ENCODE measurements at regions not wholly inside any gene's neighbourhood (a gene's known extent, or its start where the extent isn't known, plus 50 kb on each side); places are given as distances from the start of the nearest gene placed in this dataset.

DNA sequence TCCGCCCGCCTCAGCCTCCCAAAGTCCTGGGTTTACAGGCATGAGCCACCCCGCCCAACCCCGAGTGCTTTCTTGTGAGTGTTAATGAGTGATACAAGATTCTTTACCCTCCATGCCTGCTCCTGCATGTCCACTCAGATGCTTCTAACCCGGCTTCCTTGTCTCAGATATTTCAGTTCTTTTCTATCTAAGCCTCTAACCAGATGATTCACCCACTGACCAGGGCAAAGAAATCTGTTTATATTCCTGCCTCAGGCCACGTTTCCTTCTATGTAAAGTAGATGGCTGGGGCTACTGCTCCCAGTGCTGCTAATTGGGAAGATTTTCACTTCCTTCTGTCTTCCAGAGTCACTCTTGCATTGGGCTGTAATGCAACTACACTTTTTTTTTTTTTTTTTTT lies 395.1 kb upstream of the ANKRD30A start:
- Histone ChIP-seq H3K4me1 (ENCODE audit: insufficient read depth, low read length) (peaks cover 16% of the 10 kb centered on the region), H2AFZ (ENCODE audit: low read length) (no peak overlapping the region), H3K4me3 (ENCODE audit: insufficient read depth, low read length) (no peak overlapping the region), H3K36me3 (ENCODE audit: insufficient read depth, low read length) (no peaks in the 10 kb centered on the region), H3K79me2 (ENCODE audit: insufficient read depth, low read length) (no peaks in the 10 kb centered on the region), H3K4me2 (ENCODE audit: insufficient read depth, low read length) (no peak overlapping the region), H3K9me3 (ENCODE audit: low read depth, low read length) (no peaks in the 10 kb centered on the region), H3K27me3 (ENCODE audit: insufficient read depth, low read length) (no peaks in the 10 kb centered on the region), H3K27ac (ENCODE audit: low read depth, low read length) (no peak overlapping the region), H4K20me1 (ENCODE audit: insufficient read depth, low read length) (no peaks in the 10 kb centered on the region)
- DNase-seq (ENCODE audit: insufficient read length, low spot score, missing footprints): peak; percentile 84
- TF ChIP-seq, protein P1, sequence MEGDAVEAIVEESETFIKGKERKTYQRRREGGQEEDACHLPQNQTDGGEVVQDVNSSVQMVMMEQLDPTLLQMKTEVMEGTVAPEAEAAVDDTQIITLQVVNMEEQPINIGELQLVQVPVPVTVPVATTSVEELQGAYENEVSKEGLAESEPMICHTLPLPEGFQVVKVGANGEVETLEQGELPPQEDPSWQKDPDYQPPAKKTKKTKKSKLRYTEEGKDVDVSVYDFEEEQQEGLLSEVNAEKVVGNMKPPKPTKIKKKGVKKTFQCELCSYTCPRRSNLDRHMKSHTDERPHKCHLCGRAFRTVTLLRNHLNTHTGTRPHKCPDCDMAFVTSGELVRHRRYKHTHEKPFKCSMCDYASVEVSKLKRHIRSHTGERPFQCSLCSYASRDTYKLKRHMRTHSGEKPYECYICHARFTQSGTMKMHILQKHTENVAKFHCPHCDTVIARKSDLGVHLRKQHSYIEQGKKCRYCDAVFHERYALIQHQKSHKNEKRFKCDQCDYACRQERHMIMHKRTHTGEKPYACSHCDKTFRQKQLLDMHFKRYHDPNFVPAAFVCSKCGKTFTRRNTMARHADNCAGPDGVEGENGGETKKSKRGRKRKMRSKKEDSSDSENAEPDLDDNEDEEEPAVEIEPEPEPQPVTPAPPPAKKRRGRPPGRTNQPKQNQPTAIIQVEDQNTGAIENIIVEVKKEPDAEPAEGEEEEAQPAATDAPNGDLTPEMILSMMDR (IDR thresholded peaks at IDR 0.05; ENCODE audit: extremely low read depth, low read depth, low read length): no peak

DNA sequence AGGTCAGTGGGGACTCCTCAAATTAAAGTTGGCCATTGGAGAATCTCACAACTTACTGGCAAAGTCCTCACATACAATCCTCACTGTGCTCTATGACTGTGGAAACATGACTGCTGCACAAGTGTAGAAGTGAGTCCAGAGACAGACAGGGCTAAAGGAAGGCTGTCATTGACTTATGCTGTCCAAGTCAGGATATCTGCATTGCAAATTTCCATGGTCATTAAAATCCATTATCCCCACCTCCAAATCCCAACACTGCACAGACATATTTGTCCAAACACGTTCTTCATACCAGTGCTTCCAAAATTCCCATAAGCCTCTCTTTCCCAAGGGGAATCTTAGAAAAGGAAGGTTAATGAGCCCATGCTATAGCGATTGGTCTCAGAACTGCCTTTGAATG lies 396.8 kb upstream of the ANKRD30A start:
- Histone ChIP-seq H3K36me3 (ENCODE audit: insufficient read depth, low read length) (no peaks in the 10 kb centered on the region), H2AFZ (ENCODE audit: low read length) (no peak overlapping the region), H3K9me3 (ENCODE audit: low read depth, low read length) (no peaks in the 10 kb centered on the region), H3K4me2 (ENCODE audit: insufficient read depth, low read length) (no peak overlapping the region), H3K79me2 (ENCODE audit: insufficient read depth, low read length) (no peaks in the 10 kb centered on the region), H3K4me3 (ENCODE audit: insufficient read depth, low read length) (no peak overlapping the region), H3K27me3 (ENCODE audit: insufficient read depth, low read length) (no peaks in the 10 kb centered on the region), H3K4me1 (ENCODE audit: insufficient read depth, low read length) (peaks cover 22% of the 10 kb centered on the region), H4K20me1 (ENCODE audit: insufficient read depth, low read length) (no peaks in the 10 kb centered on the region), H3K27ac (ENCODE audit: low read depth, low read length) (no peak overlapping the region)
- TF ChIP-seq, protein P1 (IDR thresholded peaks at IDR 0.05; ENCODE audit: extremely low read depth, low read depth, low read length): no peak
- DNase-seq (ENCODE audit: insufficient read length, low spot score, missing footprints): no peak

DNA sequence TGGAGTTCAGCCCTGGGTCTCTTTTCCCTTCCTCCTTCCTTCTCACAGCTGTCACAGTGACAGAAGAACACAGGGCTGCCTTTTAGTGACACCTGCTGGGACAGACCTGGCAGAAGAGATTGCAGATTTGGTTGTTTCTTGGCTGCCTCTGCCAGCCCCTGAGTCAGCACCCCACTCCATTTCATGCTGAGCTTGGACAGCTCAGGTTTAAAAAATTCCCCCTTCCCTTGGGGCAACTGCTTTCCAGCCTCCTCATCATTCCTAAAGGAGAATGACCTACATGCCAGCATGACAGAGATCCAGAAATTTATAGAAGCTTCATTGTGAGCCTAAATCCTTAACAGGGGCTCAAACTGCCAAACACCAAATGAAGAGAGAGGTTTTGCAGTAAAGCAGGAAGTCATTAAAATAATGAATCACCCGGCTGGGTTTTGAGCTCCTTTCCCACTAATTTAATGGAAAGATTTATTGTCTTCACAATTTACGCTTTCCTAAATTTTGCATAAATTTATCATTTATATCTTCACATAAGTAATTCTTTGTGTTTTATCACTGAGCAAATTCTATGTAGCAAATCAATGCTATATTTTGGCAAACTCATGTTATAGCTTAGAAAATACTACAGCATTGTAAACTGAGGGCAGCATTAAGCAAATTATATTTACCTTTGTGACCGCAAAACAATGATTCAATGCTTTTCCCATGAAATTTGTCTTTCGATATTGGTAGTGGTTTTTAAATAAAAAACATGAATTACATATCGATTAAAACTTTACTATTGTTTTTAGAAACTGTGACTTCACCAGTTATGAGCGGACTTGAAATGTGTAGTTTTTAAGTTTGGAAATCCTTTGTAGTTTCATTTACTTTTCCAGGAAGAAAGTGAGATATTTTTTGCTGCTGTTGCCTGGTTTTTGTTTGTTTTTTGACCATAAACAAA lies 399.5 kb upstream of the ANKRD30A start:
- Histone ChIP-seq H3K79me2 (ENCODE audit: insufficient read depth, low read length) (no peaks in the 10 kb centered on the region), H3K36me3 (ENCODE audit: insufficient read depth, low read length) (no peaks in the 10 kb centered on the region), H2AFZ (ENCODE audit: low read length) (no peak overlapping the region), H3K4me1 (ENCODE audit: insufficient read depth, low read length) (peaks cover 22% of the 10 kb centered on the region), H3K4me2 (ENCODE audit: insufficient read depth, low read length) (peak overlapping the region; percentile 24), H3K9me3 (ENCODE audit: low read depth, low read length) (no peaks in the 10 kb centered on the region), H3K27me3 (ENCODE audit: insufficient read depth, low read length) (no peaks in the 10 kb centered on the region), H3K4me3 (ENCODE audit: insufficient read depth, low read length) (no peak overlapping the region), H4K20me1 (ENCODE audit: insufficient read depth, low read length) (no peaks in the 10 kb centered on the region), H3K27ac (ENCODE audit: low read depth, low read length) (peak overlapping the region; percentile 26)
- TF ChIP-seq, protein P1 (IDR thresholded peaks at IDR 0.05; ENCODE audit: extremely low read depth, low read depth, low read length): peak; percentile 56
- DNase-seq (ENCODE audit: insufficient read length, low spot score, missing footprints): peak; percentile 94

DNA sequence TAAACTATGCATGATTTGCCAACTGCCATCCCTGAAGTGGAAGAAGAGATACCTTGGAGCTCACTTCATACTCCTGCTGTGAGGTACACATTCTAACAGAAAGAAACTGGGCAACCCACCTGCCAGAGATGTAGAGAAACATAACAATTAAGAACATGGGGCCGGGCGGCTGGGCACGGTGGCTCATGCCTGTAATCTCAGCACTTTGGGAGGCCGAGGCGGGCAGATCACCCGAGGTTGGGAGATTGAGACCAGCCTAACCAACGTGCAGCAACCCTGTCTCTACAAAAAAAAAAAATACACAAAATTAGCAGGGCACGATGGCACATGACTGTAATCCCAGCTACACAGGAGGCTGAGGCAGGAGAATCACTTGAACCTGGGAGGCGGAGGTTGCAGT lies 402.6 kb upstream of the ANKRD30A start:
- no peaks in the 10 kb centered on the region for H3K36me3 ChIP-seq (ENCODE audit: insufficient read depth, low read length)
- no peak overlapping the region for H3K4me3 ChIP-seq (ENCODE audit: insufficient read depth, low read length)
- TF ChIP-seq, protein P1 (IDR thresholded peaks at IDR 0.05; ENCODE audit: extremely low read depth, low read depth, low read length): no peak
- no peak overlapping the region for H3K27ac ChIP-seq (ENCODE audit: low read depth, low read length)
- H3K9me3 ChIP-seq (ENCODE audit: low read depth, low read length): no peaks in the 10 kb centered on the region
- H4K20me1 ChIP-seq (ENCODE audit: insufficient read depth, low read length): no peaks in the 10 kb centered on the region
- no peak overlapping the region for H2AFZ ChIP-seq (ENCODE audit: low read length)
- H3K4me1 ChIP-seq (ENCODE audit: insufficient read depth, low read length): peaks cover 18% of the 10 kb centered on the region
- no peak for DNase-seq (ENCODE audit: insufficient read length, low spot score, missing footprints)
- H3K79me2 ChIP-seq (ENCODE audit: insufficient read depth, low read length): no peaks in the 10 kb centered on the region
- no peak overlapping the region for H3K4me2 ChIP-seq (ENCODE audit: insufficient read depth, low read length)
- no peaks in the 10 kb centered on the region for H3K27me3 ChIP-seq (ENCODE audit: insufficient read depth, low read length)

Data from osteoblast (primary cell).